ENCODE measurements at regions not wholly inside any gene's neighbourhood (a gene's known extent, or its start where the extent isn't known, plus 50 kb on each side); places are given as distances from the start of the nearest gene placed in this dataset.
A peak's percentile ranks its signal among the peaks of the same experiment; 100 is the strongest.
"Not testable (repeated sequence)": the region's sequence is repeated elsewhere in the genome, so short reads cannot be mapped to it uniquely, and the experiment has no call there.

DNA sequence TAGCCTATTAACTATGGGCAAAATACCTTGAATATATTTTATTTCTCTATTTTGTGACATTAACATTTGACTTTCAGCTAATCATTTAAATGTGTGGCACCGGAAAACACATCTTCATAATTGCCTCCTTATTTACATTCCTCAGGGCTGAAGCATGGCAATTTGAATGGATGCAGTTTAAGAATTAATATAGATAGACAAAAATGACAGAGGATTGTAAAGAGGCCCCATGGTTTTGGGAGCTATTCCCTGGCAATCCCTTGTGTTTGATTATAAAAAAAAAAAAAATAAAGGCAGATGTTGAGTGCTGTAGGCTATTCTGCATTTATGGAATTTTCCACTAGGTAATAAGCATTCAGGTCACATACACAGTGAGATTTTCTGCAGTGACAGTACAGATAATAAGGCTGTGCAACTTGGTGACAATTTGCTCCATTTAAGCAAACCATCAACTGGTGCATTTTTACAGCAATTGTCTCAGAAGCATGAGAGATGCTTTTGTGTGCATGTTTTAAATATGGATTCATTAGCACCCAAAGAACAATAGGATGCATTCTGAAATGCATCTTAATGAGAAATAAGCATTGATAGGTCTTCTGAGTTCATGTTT lies 123.2 kb upstream of the SLC38A4 start:
- no peak for DNase-seq

- DNase-seq = no peak
Measured at GRCh38 chr12:46950094-46950493, 124.3 kb upstream of the SLC38A4 start.

GRCh38 chr12:46952880-46953483 lies 126.4 kb upstream of the PCED1B start:
- no peak for DNase-seq

GRCh38 chr12:46956451-46957035 lies 122.9 kb upstream of the PCED1B start:
- DNase-seq = no peak

DNA sequence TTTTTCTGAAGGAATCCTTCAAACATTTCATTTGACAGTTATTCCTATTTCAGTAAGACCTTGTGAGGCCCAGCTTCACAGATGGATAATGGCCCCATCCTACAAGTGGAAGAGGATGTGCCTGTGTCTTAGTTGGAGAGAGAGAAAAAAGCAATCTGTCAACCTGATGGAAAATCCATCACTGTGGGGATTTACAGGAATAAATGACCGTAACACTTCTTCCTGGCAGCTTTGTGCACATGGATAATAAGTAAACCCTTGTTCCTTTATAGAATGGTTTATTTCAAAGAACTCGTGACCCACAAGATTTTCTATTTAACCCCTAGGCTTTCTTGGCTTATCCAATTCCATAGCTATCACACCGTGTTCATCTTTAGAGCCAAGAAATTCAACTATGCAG lies 121.4 kb upstream of the PCED1B start:
- no peak for DNase-seq

- no peak for DNase-seq
Measured at GRCh38 chr12:46958599-46959290, 120.7 kb upstream of the PCED1B start.

- no peak for DNase-seq
Measured at GRCh38 chr12:46959502-46959901, 119.9 kb upstream of the PCED1B start.

DNA sequence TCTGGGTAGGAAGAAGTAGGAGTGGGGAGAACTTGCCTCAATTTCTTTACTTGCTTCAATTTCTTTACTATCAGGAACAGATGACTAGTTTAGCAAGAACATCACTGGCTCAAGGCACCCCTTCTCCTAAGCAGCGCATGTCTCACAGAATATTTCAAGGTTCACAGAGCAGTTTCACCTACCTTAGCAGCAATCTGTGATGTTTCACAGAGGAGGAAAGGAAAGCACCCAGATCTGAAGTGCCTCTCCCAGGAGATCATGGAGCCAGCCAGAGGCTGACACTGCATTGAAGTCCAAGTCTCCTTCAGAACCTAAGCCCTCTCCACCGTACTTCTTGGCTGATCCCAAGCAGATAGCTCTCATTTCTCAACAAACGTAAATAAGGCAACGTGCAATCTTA lies 118.7 kb upstream of the PCED1B start:
- DNase-seq = no peak

DNA sequence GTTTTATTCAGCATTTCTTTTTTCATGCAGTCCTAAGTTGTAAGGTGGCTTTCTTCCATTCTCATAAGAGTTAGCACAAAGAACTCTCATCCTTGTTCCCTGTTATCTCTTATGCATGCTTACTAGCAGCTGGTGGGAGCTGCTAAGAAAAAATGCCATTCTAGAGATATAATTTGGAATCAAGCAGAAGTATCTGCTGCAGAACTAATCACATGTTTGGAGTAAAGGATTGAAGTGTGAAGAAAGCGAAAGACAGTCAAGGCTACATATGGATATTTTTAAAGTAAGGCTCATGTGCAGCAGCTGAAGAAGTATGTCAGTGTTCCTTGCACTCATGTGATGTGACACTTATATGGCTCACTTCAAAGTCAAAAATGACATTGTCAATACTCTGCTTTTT lies 116.2 kb upstream of the PCED1B start:
- no peak for DNase-seq

DNA sequence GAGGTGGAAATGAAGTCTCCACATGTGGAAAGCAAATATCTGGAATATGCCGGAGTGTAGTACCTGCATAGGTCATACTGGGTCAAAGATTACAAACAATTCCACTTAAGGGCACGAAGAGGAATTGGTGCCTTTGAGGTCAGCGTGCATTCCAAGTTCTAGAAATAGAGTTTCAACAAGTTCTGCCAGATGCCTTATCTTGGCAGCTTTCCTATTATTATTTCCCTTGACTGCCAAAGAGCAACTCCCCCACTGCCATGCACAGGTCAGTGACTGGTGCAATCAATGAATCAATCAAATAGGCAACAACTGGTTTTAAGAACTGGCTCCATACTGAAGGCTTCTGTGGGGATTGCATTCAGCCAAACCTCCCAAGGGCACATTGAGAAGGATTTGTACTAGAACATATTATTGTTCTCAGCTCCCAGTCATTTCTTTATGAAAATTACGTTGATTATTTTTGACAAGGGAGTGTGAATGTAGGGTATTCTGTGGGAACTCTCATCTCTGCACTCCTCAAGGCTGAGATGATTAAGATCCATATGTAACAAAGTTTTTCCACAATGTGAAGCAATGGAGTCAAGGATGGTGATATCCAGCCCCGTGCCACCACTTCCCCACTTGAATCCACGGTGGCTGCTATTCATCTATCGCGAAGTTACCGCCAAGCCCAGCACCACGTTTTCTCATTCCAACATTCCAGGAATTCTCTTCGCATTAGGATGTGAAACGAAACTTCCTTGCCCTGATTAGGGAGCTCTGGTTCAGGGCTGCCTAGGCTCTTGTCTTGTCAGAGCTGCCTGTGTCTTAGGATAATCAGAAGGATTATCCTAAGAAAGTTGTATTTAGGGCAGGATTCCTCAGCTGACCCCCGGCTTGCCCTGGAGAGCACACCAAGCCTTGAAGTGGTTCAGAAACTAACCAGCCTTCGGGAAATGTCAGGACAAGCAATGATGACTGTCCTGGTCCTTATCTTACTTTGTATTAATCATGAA lies 115.1 kb upstream of the PCED1B start:
- DNase-seq = no peak

DNA sequence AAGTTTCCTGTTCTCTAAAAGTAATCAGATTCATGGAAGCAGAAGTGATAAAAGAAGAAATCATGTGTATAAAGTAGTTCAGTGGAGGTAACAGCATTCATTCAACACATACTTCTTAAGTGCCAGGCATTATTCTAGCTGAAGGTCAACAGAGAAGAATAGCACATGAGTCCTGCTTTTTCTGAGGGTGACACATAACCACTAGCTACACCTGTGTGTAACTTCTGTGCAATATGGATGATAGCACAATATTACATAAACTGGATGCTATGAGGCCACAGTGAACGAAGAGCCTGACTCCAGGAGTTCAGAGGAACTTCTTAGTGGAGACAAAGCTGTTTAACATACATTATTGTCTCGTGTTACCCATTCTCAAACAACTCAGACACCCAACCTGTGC lies 114.3 kb upstream of the PCED1B start:
- DNase-seq = no peak

DNA sequence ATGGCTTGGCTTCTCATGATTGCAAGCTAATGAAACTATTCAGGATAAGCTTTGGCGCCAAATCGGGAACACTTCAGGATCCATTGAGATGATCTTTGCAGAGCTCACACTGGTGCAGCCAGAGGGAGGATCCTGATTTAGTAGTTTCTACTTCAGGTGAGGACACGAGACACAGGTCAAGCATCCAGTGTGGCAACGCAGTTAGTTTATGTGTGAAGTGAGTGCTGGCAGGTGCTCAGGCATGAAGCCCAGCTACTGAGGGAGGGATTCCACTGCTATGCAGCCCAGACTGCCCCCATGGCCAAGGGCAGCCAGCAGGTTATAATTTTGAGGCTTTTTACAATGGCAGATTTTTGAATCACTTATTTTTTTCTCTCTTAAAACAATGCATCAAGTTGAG lies 113.5 kb upstream of the PCED1B start:
- DNase-seq = no peak

DNA sequence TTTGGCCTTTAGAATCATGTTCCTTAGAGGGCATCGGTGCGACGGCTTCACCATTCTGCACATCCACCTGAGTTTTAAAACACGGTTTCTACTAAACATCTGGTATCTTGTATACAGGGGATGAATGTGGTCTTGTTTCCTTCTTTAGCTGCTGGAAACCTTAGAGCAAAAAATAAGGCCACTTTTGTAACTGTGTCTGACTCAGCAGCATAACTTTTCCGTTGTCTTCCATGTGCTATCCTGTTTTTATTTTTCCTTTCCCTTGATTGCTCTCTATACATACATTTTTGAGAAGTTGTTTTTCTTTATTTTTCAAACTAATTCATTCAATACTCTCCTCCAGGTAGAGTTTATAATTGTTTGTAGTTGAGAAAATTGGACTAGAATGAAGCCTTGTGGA lies 108.8 kb upstream of the PCED1B start:
- no peak for DNase-seq

DNA sequence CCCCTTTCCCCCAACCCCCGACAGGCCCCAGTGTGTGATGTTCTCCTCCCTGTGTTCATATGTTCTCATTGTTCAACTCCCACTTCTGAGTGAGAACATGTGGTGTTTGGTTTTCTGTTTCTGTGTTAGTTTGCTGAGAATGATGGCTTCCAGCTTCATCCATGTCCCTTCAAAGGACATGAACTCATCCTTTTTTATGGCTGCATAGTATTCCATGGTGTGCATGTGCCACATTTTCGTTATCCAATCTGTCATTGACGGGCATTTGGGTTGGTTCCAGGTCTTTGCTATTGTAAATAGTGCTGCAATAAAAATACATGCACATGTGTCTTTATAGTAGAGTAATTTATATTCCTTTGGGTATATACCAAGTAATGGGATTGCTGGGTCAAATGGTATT lies 105.5 kb upstream of the PCED1B start:
- not testable (repeated sequence) for DNase-seq

GRCh38 chr12:46977871-46978375 lies 101.5 kb upstream of the PCED1B start:
- no peak for DNase-seq

GRCh38 chr12:46981622-46982021 lies 97.8 kb upstream of the PCED1B start:
- DNase-seq = no peak

DNA sequence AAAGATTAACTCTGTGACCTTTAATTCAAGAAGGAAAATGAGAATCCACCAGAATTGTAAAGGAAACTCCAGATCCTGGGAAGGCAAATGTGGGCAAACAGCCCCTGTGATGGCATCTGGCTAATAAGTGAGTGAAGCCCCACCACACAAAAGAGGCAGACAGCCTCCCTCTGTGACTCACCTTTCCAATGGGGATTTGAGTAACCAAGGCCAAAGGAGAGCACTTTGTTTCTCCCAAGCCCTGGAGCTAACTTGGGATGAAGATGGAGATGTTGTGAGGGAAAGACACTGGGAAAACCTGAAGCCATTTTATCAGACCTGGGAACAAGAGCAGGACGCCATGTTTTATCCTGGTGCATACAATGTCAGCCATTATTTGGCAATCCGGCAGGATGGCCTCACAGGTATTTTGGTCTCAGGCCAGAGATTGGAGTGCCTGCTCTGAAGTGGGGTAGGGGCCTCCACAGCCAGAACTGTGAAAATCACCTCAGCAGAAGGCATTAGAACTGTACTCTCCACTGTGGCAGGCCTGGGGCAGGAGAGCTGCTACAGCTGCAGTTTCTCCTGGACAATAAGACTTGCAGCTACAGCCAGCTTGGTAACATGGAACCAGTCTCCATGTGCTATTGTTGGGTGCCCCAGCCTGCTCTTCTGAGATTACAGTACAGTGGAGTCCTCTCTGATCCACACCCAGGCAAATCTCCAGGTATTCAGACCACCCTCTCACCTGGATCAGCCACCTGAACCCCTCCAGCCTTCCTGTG lies 96.6 kb upstream of the PCED1B start:
- DNase-seq = no peak

DNA sequence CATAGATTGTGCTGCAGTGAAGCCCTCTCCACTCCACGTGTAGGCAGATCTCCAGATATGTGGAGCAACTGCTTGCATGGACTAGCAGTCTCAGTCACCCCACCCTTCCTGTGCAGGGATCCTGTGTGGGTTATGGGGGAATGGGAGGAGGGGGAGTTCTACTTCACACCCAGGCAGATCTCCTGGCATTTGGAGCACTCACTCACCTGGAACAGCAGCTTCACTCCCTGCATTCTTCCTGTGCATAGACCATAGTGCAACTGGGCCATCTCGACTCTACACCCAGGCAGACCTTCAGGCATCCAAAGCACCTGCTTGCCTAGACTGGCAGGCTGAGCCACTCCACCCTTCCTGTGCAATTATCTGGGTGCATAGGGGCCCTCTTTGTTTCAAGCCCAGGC lies 96.0 kb upstream of the PCED1B start:
- DNase-seq = no peak

- peak; percentile 11 to 14 for DNase-seq
Measured at GRCh38 chr12:46983959-46984841, 95.2 kb upstream of the PCED1B start.

DNA sequence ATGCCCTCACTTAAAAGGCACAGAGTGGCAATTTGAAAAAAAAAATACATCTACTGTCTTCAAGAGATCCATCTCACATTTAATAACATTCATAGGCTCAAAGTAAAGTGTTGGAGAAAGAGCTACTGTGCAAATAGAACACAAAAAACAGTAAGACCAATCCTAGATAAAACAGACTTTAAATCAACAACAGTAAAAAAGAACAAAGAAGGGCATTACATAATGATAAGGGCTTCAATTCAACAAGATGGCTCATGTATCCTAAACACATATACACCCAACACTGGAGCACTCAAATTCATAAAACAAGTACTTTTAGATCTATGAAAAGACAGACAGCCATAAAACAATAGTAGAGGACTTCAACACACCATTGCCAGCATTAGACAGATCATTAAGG lies 93.6 kb upstream of the PCED1B start:
- no peak for DNase-seq

DNA sequence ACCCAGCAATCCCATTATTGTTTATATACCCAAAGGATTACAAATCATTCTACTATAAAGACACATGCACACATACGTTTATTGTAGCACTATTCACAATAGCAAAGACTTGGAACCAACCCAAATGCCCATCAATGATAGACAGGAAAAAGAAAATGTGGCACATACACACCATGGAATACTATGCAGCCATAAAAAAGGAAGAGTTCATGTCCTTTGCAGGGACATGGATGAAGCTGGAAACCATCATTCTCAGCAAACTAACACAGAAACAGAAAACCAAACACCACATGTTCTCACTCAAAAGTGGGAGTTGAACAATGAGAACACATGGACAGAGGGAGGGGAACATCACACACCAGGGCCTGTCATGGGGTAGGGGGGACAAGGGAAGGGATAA lies 91.3 kb upstream of the PCED1B start:
- not testable (repeated sequence) for DNase-seq
